B cell (primary cell): ENCODE measurements at regions not wholly inside any gene's neighbourhood (a gene's known extent, or its start where the extent isn't known, plus 50 kb on each side); places are given as distances from the start of the nearest gene placed in this dataset.

ENCODE experiments used
- ATAC-seq: fragments of 200-7000 bp; cut with Tn5 transposase; one replicate; pipeline ENCODE4 v1.10.0; 2021; ENCODE audit warnings: low read depth, mild to moderate bottlenecking, moderate number of reproducible peaks, moderate library complexity
- CTCF ChIA-PET: fragments of 350-600 bp; sonication (Branson Sonifier 250); formaldehyde crosslinking; loops from one replicate; lab custom pipeline; 2021; ENCODE audit warnings: antibody characterized with exemption, inconsistent platforms; lab: Charles Lee
- POLR2A ChIA-PET: fragments of 350-600 bp; sonication (Branson Sonifier 250); formaldehyde crosslinking; loops from one replicate; lab custom pipeline; 2021; ENCODE audit warnings: antibody characterized with exemption; lab: Charles Lee
- DNase-seq: peaks from one replicate; pipeline ENCODE4 v3.0.0; 2013
- H2AFZ ChIP-seq: 2 replicates; pipeline ENCODE4 v1.6.1; 2012; ENCODE audit warnings: mild to moderate bottlenecking, low read depth, low read length; ENCODE audit not compliant: insufficient read depth, poor library complexity, severe bottlenecking
- H3K27ac ChIP-seq, 2 donors: 1 replicate in 1 of 2; 2 replicates in 1 of 2; pipeline ENCODE4 v1.5.1; 2012 to 2013; ENCODE audit warnings: low read length in 2 of 2, mild to moderate bottlenecking in 2 of 2, moderate library complexity in 1 of 2
- H3K27me3 ChIP-seq, 4 experiments: fragments of 200-600 bp in 1 of 4; sonication (generic) in 1 of 4; replicated peaks in 1 of 4; 1 replicate in 2 of 4; 2 replicates in 2 of 4; pipeline versions ENCODE4 v1.6.1 to v1.7.0; 2013 to 2016; ENCODE audit warnings: low read length in 3 of 4, mild to moderate bottlenecking in 2 of 4, mixed read lengths in 1 of 4, moderate library complexity in 1 of 4; ENCODE audit not compliant: insufficient read depth in 4 of 4, control insufficient read depth in 3 of 4; ENCODE audit errors: control extremely low read depth in 1 of 4
- H3K36me3 ChIP-seq, 2 experiments: replicated peaks in 1 of 2; 1 replicate in 1 of 2; 2 replicates in 1 of 2; pipeline versions ENCODE4 v1.6.1 to v1.7.1; 2013; ENCODE audit warnings: low read length in 1 of 2; ENCODE audit not compliant: insufficient read depth in 2 of 2, control insufficient read depth in 1 of 2; ENCODE audit errors: control extremely low read depth in 1 of 2, extremely low read depth in 1 of 2
- H3K4me1 ChIP-seq, 2 donors: fragments of 200-600 bp in 1 of 2; sonication (generic) in 1 of 2; 1 replicate in 1 of 2; 2 replicates in 1 of 2; pipeline versions ENCODE4 v1.5.1 to v1.6.1; 2013 to 2017; ENCODE audit warnings: low read length in 2 of 2; ENCODE audit not compliant: control insufficient read depth in 2 of 2, insufficient read depth in 2 of 2
- H3K4me2 ChIP-seq: replicated peaks from 2 replicates; pipeline ENCODE3; 2012; ENCODE audit warnings: mild to moderate bottlenecking, low read depth, low read length; ENCODE audit not compliant: poor library complexity, severe bottlenecking
- H3K4me3 ChIP-seq, 5 experiments: fragments of 200-600 bp in 1 of 5; sonication (generic) in 1 of 5; 1 replicate in 3 of 5; 2 replicates in 2 of 5; pipeline versions ENCODE4 v1.5.1 to v1.7.0; 2011 to 2016; ENCODE audit warnings: low read length in 4 of 5, mild to moderate bottlenecking in 4 of 5, low read depth in 2 of 5, control low read depth in 1 of 5, moderate library complexity in 1 of 5; ENCODE audit not compliant: insufficient read depth in 1 of 5; ENCODE audit errors: control extremely low read depth in 1 of 5, extremely low read depth in 1 of 5
- H3K79me2 ChIP-seq: fragments of 200-600 bp; sonication (generic); one replicate; pipeline ENCODE4 v1.6.0; 2016; ENCODE audit warnings: low read length; ENCODE audit not compliant: control insufficient read depth, insufficient read depth
- H3K9ac ChIP-seq: fragments of 200-600 bp; sonication (generic); 2 replicates; pipeline ENCODE4 v1.6.1; 2017; ENCODE audit warnings: mild to moderate bottlenecking, low read length, moderate library complexity
- H3K9me3 ChIP-seq, 3 donors: one replicate each; pipeline versions ENCODE4 v1.6.1 to v1.7.1; 2013; ENCODE audit warnings: low read length in 2 of 3; ENCODE audit not compliant: control insufficient read depth in 2 of 3, insufficient read depth in 1 of 3; ENCODE audit errors: control extremely low read depth in 1 of 3
- H4K20me1 ChIP-seq: 2 replicates; pipeline ENCODE4 v1.6.0; 2012; ENCODE audit warnings: mild to moderate bottlenecking, low read length; ENCODE audit not compliant: insufficient read depth, control insufficient read depth, poor library complexity, severe bottlenecking
- H3K27ac Mint-ChIP-seq: one replicate; pipeline ENCODE4 v1.8.0; 2021; ENCODE audit warnings: mixed read lengths
- H3K27me3 Mint-ChIP-seq: one replicate; pipeline ENCODE4 v1.8.0; 2021; ENCODE audit warnings: mixed read lengths
- H3K4me1 Mint-ChIP-seq: one replicate; pipeline ENCODE4 v1.8.0; 2021; ENCODE audit warnings: mixed read lengths
- H3K4me3 Mint-ChIP-seq: one replicate; pipeline ENCODE4 v1.8.0; 2021; ENCODE audit warnings: mixed read lengths
- H3K9me3 Mint-ChIP-seq: one replicate; pipeline ENCODE4 v1.8.0; 2022; ENCODE audit warnings: mixed read lengths; ENCODE audit not compliant: insufficient read depth
- CTCF ChIP-seq: fragments of 200-600 bp; IDR thresholded peaks from one replicate; pipeline ENCODE4 v1.8.0; 2022; ENCODE audit warnings: antibody characterized with exemption, mild to moderate bottlenecking
- EZH2 ChIP-seq: IDR thresholded peaks from 2 replicates; pipeline ENCODE4 v1.6.1; 2012; ENCODE audit warnings: borderline replicate concordance, low read depth, mild to moderate bottlenecking, moderate library complexity, low read length; ENCODE audit not compliant: insufficient read depth, poor library complexity, severe bottlenecking
- WGBS: methylation state at CpG from one replicate; pipeline ENCODE4 v1.1.5; 2013; ENCODE audit warnings: missing lambda C conversion rate; ENCODE audit not compliant: insufficient coverage; 5-methylcytosine and 5-hydroxymethylcytosine counted together
- intact Hi-C: fragments of 100-400 bp; cut with micrococcal nuclease; formaldehyde crosslinking; loops from one replicate; pipeline ENCODE4 v1.10.0; 2022

- no peak overlapping the region for H3K27ac ChIP-seq
- Mint-ChIP-seq H3K4me3 (no peak overlapping the region), H3K4me1 (no peaks in the 10 kb centered on the region), H3K9me3 (no peaks in the 10 kb centered on the region), H3K27me3 (peaks cover 18% of the 10 kb centered on the region), H3K27ac (no peak overlapping the region)
- no peaks in the 10 kb centered on the region for H3K4me1 ChIP-seq
- H3K36me3 ChIP-seq: no peaks in the 10 kb centered on the region
- no peak overlapping the region for H3K4me2 ChIP-seq
- H3K79me2 ChIP-seq: no peaks in the 10 kb centered on the region
- intact Hi-C loops: no loop called here
- ChIA-PET POLR2A (no interaction called here), CTCF (no interaction called here)
- no peaks in the 10 kb centered on the region for H3K9me3 ChIP-seq
- ATAC-seq: no peak
- no peak for TF ChIP-seq EZH2
- no peak for TF ChIP-seq CTCF
- WGBS: 44% methylated on average over 4 of the region's 4 CpGs
- H2AFZ ChIP-seq: no peak overlapping the region
- H3K9ac ChIP-seq: no peak overlapping the region
- no peaks in the 10 kb centered on the region for H4K20me1 ChIP-seq
- no peak for DNase-seq
- no peaks in the 10 kb centered on the region for H3K27me3 ChIP-seq
- no peak overlapping the region for H3K4me3 ChIP-seq
Observed at GRCh38 chr2:200757399-200757798, 54.3 kb upstream of the BZW1 start.

- Histone ChIP-seq H3K4me2 (no peak overlapping the region), H3K4me1 (no peaks in the 10 kb centered on the region), H3K36me3 (no peaks in the 10 kb centered on the region), H3K9me3 (no peaks in the 10 kb centered on the region), H3K27ac (no peak overlapping the region), H3K79me2 (no peaks in the 10 kb centered on the region), H3K27me3 (no peaks in the 10 kb centered on the region), H4K20me1 (no peaks in the 10 kb centered on the region), H3K4me3 (no peak overlapping the region), H2AFZ (no peak overlapping the region), H3K9ac (no peak overlapping the region)
- Mint-ChIP-seq H3K27ac (no peak overlapping the region), H3K9me3 (no peaks in the 10 kb centered on the region), H3K4me1 (no peaks in the 10 kb centered on the region), H3K27me3 (peaks cover 23% of the 10 kb centered on the region), H3K4me3 (no peak overlapping the region)
- ChIA-PET POLR2A (no interaction called here), CTCF (no interaction called here)
- no peak for ATAC-seq
- no peak for DNase-seq
- intact Hi-C loops: no loop called here
- 100% methylated on average over 1 of the region's 4 CpGs for WGBS
- no peak for TF ChIP-seq EZH2
- no peak for TF ChIP-seq CTCF
Observed at GRCh38 chr2:200758341-200758740, 53.4 kb upstream of the BZW1 start.
